ENCODE measurements at regions not wholly inside any gene's neighbourhood (a gene's known extent, or its start where the extent isn't known, plus 50 kb on each side); places are given as distances from the start of the nearest gene placed in this dataset.

- no peaks in the 10 kb centered on the region for H3K27me3 ChIP-seq (replicated peaks in 1 of 4; ENCODE audit: control extremely low read depth in 1 of 4, control insufficient read depth in 3 of 4, insufficient read depth in 4 of 4, low read length in 3 of 4)
- H3K9ac ChIP-seq (ENCODE audit: low read length): no peak overlapping the region
- Mint-ChIP-seq H3K9me3 (ENCODE audit: insufficient read depth) (peaks cover 6% of the 10 kb centered on the region), H3K27me3 (no peaks in the 10 kb centered on the region), H3K27ac (no peak overlapping the region), H3K4me1 (no peaks in the 10 kb centered on the region), H3K4me3 (no peak overlapping the region)
- TF ChIP-seq, protein P1, sequence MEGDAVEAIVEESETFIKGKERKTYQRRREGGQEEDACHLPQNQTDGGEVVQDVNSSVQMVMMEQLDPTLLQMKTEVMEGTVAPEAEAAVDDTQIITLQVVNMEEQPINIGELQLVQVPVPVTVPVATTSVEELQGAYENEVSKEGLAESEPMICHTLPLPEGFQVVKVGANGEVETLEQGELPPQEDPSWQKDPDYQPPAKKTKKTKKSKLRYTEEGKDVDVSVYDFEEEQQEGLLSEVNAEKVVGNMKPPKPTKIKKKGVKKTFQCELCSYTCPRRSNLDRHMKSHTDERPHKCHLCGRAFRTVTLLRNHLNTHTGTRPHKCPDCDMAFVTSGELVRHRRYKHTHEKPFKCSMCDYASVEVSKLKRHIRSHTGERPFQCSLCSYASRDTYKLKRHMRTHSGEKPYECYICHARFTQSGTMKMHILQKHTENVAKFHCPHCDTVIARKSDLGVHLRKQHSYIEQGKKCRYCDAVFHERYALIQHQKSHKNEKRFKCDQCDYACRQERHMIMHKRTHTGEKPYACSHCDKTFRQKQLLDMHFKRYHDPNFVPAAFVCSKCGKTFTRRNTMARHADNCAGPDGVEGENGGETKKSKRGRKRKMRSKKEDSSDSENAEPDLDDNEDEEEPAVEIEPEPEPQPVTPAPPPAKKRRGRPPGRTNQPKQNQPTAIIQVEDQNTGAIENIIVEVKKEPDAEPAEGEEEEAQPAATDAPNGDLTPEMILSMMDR (IDR thresholded peaks at IDR 0.05): no peak
- no peak for TF ChIP-seq EZH2 (IDR thresholded peaks at IDR 0.05; ENCODE audit: borderline replicate concordance, insufficient read depth, low read depth, low read length, poor library complexity, severe bottlenecking)
- WGBS (ENCODE audit: insufficient coverage): 100% methylated on average over 1 of the region's 4 CpGs
- no peak for ATAC-seq (ENCODE audit: low read depth)
- no peak overlapping the region for H3K27ac ChIP-seq (ENCODE audit: low read length in 2 of 2)
- H3K36me3 ChIP-seq (replicated peaks in 1 of 2; ENCODE audit: control extremely low read depth in 1 of 2, control insufficient read depth in 1 of 2, extremely low read depth in 1 of 2, insufficient read depth in 2 of 2, low read length in 1 of 2): no peaks in the 10 kb centered on the region
- H3K79me2 ChIP-seq (ENCODE audit: control insufficient read depth, insufficient read depth, low read length): no peaks in the 10 kb centered on the region
- H3K4me2 ChIP-seq (replicated peaks; ENCODE audit: low read depth, low read length, poor library complexity, severe bottlenecking): no peak overlapping the region
- no peak overlapping the region for H2AFZ ChIP-seq (ENCODE audit: insufficient read depth, low read depth, low read length, poor library complexity, severe bottlenecking)
- intact Hi-C loops (cut with micrococcal nuclease): no loop called here
- DNase-seq: no peak
- H3K9me3 ChIP-seq (ENCODE audit: control extremely low read depth in 1 of 3, control insufficient read depth in 2 of 3, insufficient read depth in 1 of 3, low read length in 2 of 3): peaks cover 0 to 3% (median 0%) of the 10 kb centered on the region in 3 donors
- ChIA-PET CTCF (no interaction called here), POLR2A (no interaction called here)
- no peaks in the 10 kb centered on the region for H3K4me1 ChIP-seq (ENCODE audit: control insufficient read depth in 2 of 2, insufficient read depth in 2 of 2, low read length in 2 of 2)
- no peak overlapping the region for H3K4me3 ChIP-seq (ENCODE audit: control extremely low read depth in 1 of 5, extremely low read depth in 1 of 5, insufficient read depth in 1 of 5, low read depth in 2 of 5, low read length in 4 of 5)
- H4K20me1 ChIP-seq (ENCODE audit: control insufficient read depth, insufficient read depth, low read length, poor library complexity, severe bottlenecking): no peaks in the 10 kb centered on the region
Measured at GRCh38 chr10:36164556-36165504, 522.7 kb upstream of the FZD8 start.

DNA sequence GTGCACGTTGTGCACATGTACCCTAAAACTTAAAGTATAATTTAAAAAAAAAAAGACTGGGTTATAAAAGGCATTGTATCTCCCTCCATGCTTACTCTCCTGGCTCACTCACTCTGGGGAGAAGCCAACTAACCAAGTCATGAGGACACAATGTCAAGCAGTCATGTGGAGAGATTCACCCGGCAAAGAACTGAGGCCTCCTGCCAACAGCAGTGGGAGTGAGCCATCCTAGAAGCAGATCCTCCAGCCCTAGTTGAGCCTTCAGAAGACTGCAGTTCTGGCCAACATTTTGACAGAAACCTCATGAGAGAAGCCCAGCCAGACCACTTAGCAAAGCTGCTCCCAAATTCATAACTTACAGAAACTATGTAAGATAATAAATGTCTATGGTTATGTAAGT, 521.7 kb upstream of the FZD8 start:
- Mint-ChIP-seq H3K27ac (no peak overlapping the region), H3K4me3 (no peak overlapping the region), H3K9me3 (ENCODE audit: insufficient read depth) (peaks cover 6% of the 10 kb centered on the region), H3K4me1 (no peaks in the 10 kb centered on the region), H3K27me3 (no peaks in the 10 kb centered on the region)
- no peaks in the 10 kb centered on the region for H3K79me2 ChIP-seq (ENCODE audit: control insufficient read depth, insufficient read depth, low read length)
- no peaks in the 10 kb centered on the region for H3K4me1 ChIP-seq (ENCODE audit: control insufficient read depth in 2 of 2, insufficient read depth in 2 of 2, low read length in 2 of 2)
- ATAC-seq (ENCODE audit: low read depth) (no peak), DNase-seq (no peak)
- no peak overlapping the region for H3K4me3 ChIP-seq (ENCODE audit: control extremely low read depth in 1 of 5, extremely low read depth in 1 of 5, insufficient read depth in 1 of 5, low read depth in 2 of 5, low read length in 4 of 5)
- H4K20me1 ChIP-seq (ENCODE audit: control insufficient read depth, insufficient read depth, low read length, poor library complexity, severe bottlenecking): no peaks in the 10 kb centered on the region
- H3K36me3 ChIP-seq (replicated peaks in 1 of 2; ENCODE audit: control extremely low read depth in 1 of 2, control insufficient read depth in 1 of 2, extremely low read depth in 1 of 2, insufficient read depth in 2 of 2, low read length in 1 of 2): no peaks in the 10 kb centered on the region
- no peak overlapping the region for H2AFZ ChIP-seq (ENCODE audit: insufficient read depth, low read depth, low read length, poor library complexity, severe bottlenecking)
- CTCF ChIA-PET: no interaction called here
- no peak overlapping the region for H3K4me2 ChIP-seq (replicated peaks; ENCODE audit: low read depth, low read length, poor library complexity, severe bottlenecking)
- intact Hi-C loops (cut with micrococcal nuclease): no loop called here
- no peak overlapping the region for H3K9ac ChIP-seq (ENCODE audit: low read length)
- TF ChIP-seq, protein P1 (IDR thresholded peaks at IDR 0.05): no peak
- TF ChIP-seq EZH2 (IDR thresholded peaks at IDR 0.05; ENCODE audit: borderline replicate concordance, insufficient read depth, low read depth, low read length, poor library complexity, severe bottlenecking): no peak
- peaks cover 0 to 3% (median 0%) of the 10 kb centered on the region in 3 donors for H3K9me3 ChIP-seq (ENCODE audit: control extremely low read depth in 1 of 3, control insufficient read depth in 2 of 3, insufficient read depth in 1 of 3, low read length in 2 of 3)
- 100% methylated on average over 1 of the region's 2 CpGs for WGBS (ENCODE audit: insufficient coverage)
- POLR2A ChIA-PET: no interaction called here
- no peaks in the 10 kb centered on the region for H3K27me3 ChIP-seq (replicated peaks in 1 of 4; ENCODE audit: control extremely low read depth in 1 of 4, control insufficient read depth in 3 of 4, insufficient read depth in 4 of 4, low read length in 3 of 4)
- no peak overlapping the region for H3K27ac ChIP-seq (ENCODE audit: low read length in 2 of 2)

Measured in B cell (primary cell).